ENCODE measurements at regions not wholly inside any gene's neighbourhood (a gene's known extent, or its start where the extent isn't known, plus 50 kb on each side); places are given as distances from the start of the nearest gene placed in this dataset.

GRCh38 chr11:103659743-103660142, 376.7 kb upstream of the DDI1 start (continued):
- TF ChIP-seq, protein P1, sequence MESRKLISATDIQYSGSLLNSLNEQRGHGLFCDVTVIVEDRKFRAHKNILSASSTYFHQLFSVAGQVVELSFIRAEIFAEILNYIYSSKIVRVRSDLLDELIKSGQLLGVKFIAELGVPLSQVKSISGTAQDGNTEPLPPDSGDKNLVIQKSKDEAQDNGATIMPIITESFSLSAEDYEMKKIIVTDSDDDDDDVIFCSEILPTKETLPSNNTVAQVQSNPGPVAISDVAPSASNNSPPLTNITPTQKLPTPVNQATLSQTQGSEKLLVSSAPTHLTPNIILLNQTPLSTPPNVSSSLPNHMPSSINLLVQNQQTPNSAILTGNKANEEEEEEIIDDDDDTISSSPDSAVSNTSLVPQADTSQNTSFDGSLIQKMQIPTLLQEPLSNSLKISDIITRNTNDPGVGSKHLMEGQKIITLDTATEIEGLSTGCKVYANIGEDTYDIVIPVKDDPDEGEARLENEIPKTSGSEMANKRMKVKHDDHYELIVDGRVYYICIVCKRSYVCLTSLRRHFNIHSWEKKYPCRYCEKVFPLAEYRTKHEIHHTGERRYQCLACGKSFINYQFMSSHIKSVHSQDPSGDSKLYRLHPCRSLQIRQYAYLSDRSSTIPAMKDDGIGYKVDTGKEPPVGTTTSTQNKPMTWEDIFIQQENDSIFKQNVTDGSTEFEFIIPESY (IDR thresholded peaks at IDR 0.05), result no peak
- no peak for TF ChIP-seq HNF4G (IDR thresholded peaks at IDR 0.05)
- TF ChIP-seq, protein P2, sequence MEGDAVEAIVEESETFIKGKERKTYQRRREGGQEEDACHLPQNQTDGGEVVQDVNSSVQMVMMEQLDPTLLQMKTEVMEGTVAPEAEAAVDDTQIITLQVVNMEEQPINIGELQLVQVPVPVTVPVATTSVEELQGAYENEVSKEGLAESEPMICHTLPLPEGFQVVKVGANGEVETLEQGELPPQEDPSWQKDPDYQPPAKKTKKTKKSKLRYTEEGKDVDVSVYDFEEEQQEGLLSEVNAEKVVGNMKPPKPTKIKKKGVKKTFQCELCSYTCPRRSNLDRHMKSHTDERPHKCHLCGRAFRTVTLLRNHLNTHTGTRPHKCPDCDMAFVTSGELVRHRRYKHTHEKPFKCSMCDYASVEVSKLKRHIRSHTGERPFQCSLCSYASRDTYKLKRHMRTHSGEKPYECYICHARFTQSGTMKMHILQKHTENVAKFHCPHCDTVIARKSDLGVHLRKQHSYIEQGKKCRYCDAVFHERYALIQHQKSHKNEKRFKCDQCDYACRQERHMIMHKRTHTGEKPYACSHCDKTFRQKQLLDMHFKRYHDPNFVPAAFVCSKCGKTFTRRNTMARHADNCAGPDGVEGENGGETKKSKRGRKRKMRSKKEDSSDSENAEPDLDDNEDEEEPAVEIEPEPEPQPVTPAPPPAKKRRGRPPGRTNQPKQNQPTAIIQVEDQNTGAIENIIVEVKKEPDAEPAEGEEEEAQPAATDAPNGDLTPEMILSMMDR (IDR thresholded peaks at IDR 0.05; ENCODE audit: low read depth, low read length, missing input control), result no peak
- TF ChIP-seq RXRA (IDR thresholded peaks at IDR 0.05), result no peak
- no peak for TF ChIP-seq NR2F2 (IDR thresholded peaks at IDR 0.05)
- no peak for TF ChIP-seq TAF1 (conservative IDR thresholded peaks at IDR 0.05)

GRCh38 chr11:103661185-103661584, 375.3 kb upstream of the DDI1 start:
- Histone ChIP-seq H3K4me3 (ENCODE audit: low read depth in 1 of 3, low read length in 3 of 3) (no peak overlapping the region), H3K9me3 (ENCODE audit: control insufficient read depth in 4 of 4, low read length in 3 of 4) (no peaks in the 10 kb centered on the region), H3K36me3 (ENCODE audit: control insufficient read depth in 4 of 4, insufficient read depth in 3 of 4, low read depth in 1 of 4, low read length in 3 of 4) (no peaks in the 10 kb centered on the region), H3K9ac (ENCODE audit: low read depth in 1 of 2, low read length in 2 of 2) (no peak overlapping the region), H3K27me3 (ENCODE audit: control insufficient read depth in 4 of 4, insufficient read depth in 4 of 4, low read length in 3 of 4) (no peaks in the 10 kb centered on the region), H3K4me1 (ENCODE audit: control insufficient read depth in 4 of 4, insufficient read depth in 4 of 4, low read length in 3 of 4) (no peaks in the 10 kb centered on the region), H3K27ac (ENCODE audit: low read depth in 1 of 2, low read length in 2 of 2) (no peak overlapping the region)
- no peak for TF ChIP-seq REST (IDR thresholded peaks at IDR 0.05)
- TF ChIP-seq MAX (IDR thresholded peaks at IDR 0.05), result no peak
- no peak for TF ChIP-seq EGR1 (IDR thresholded peaks at IDR 0.05; ENCODE audit: low read depth in 2 of 2)
- TF ChIP-seq YY1 (IDR thresholded peaks at IDR 0.05), result peak; percentile 24
- peak; percentile 38 for TF ChIP-seq HNF4G (IDR thresholded peaks at IDR 0.05)
- TF ChIP-seq FOXA2 (IDR thresholded peaks at IDR 0.05), result no peak
- TF ChIP-seq HNF4A (conservative IDR thresholded peaks at IDR 0.05), result peak; percentile 73 to 95
- no peak for TF ChIP-seq GABPA (IDR thresholded peaks at IDR 0.05 in 1 of 2, conservative IDR thresholded peaks at IDR 0.05 in 1 of 2)
- TF ChIP-seq JUND (IDR thresholded peaks at IDR 0.05), result no peak
- TF ChIP-seq, protein P2 (IDR thresholded peaks at IDR 0.05; ENCODE audit: low read depth, low read length, missing input control), result no peak
- peak in 1 of 2 donors; percentile 29 for TF ChIP-seq RXRA (IDR thresholded peaks at IDR 0.05)
- no peak for TF ChIP-seq FOXA1 (IDR thresholded peaks at IDR 0.05)
- TF ChIP-seq NR2F2 (IDR thresholded peaks at IDR 0.05), result no peak
- TF ChIP-seq, protein P1 (IDR thresholded peaks at IDR 0.05), result peak; percentile 31
- no peak for TF ChIP-seq ATF3 (IDR thresholded peaks at IDR 0.05)
- TF ChIP-seq RAD21 (IDR thresholded peaks at IDR 0.05), result no peak
- no peak for DNase-seq (ENCODE audit: low spot score)

Data from liver (tissue), 7 donors.